Breast epithelium (tissue), 4 donors: ENCODE measurements at regions not wholly inside any gene's neighbourhood (a gene's known extent, or its start where the extent isn't known, plus 50 kb on each side); places are given as distances from the start of the nearest gene placed in this dataset.

Source experiments
- DNase-seq, 2 donors: peaks; one replicate each; pipeline ENCODE4 v3.0.0-alpha.2; 2019; ENCODE audit warnings: low spot score in 2 of 2
- H3K27ac ChIP-seq, 2 donors: fragments of 200-600 bp; sonication (generic) in 1 of 2; one replicate each; pipeline ENCODE4 v1.5.1; 2016 to 2019; ENCODE audit warnings: mild to moderate bottlenecking in 1 of 2
- H3K27me3 ChIP-seq, 2 donors: fragments of 200-600 bp; sonication (generic) in 1 of 2; one replicate each; pipeline versions ENCODE4 v1.5.1 to v1.6.0; 2017 to 2019; ENCODE audit warnings: control low read depth in 1 of 2, mild to moderate bottlenecking in 1 of 2
- H3K36me3 ChIP-seq: fragments of 200-600 bp; one replicate; pipeline ENCODE4 v1.5.1; 2019
- H3K4me1 ChIP-seq, 2 donors: fragments of 200-600 bp; sonication (generic); one replicate each; pipeline ENCODE4 v1.5.1; 2016 to 2019; ENCODE audit warnings: control low read depth in 1 of 2
- H3K4me3 ChIP-seq, 3 donors: fragments of 200-600 bp; sonication (generic); 1 replicate in 2 of 3; 2 replicates in 1 of 3; pipeline ENCODE4 v1.5.1; 2016 to 2019; ENCODE audit warnings: mild to moderate bottlenecking in 3 of 3, moderate library complexity in 2 of 3
- H3K9me3 ChIP-seq, 2 donors: fragments of 200-600 bp; sonication (generic) in 1 of 2; one replicate each; pipeline ENCODE4 v1.5.1; 2016 to 2019; ENCODE audit warnings: control low read depth in 1 of 2
- CTCF ChIP-seq, 3 donors: fragments of 450-650 bp; IDR thresholded peaks; one replicate each; pipeline ENCODE4 v1.5.1; 2016 to 2017; ENCODE audit warnings: antibody characterized with exemption in 3 of 3, mild to moderate bottlenecking in 3 of 3, moderate library complexity in 3 of 3
- POLR2A ChIP-seq: fragments of 450-650 bp; IDR thresholded peaks from one replicate; pipeline ENCODE4 v1.6.1; 2016; ENCODE audit warnings: antibody characterized with exemption, mild to moderate bottlenecking, moderate library complexity
- POLR2AphosphoS5 ChIP-seq, 3 donors: sonication (generic); formaldehyde crosslinking; IDR thresholded peaks; one replicate each; pipeline ENCODE4 v1.6.1; 2017; ENCODE audit warnings: antibody characterized with exemption in 3 of 3
- intact Hi-C: fragments of 100-400 bp; cut with DNase I; formaldehyde crosslinking; loops from one replicate; pipeline ENCODE4 v1.15.1; 2023; ENCODE audit warnings: low total_unique reads

GRCh38 chr7:46747869-46748576 lies 827.0 kb upstream of the IGFBP3 start:
- no peaks in the 10 kb centered on the region for H3K27me3 ChIP-seq
- no peak for TF ChIP-seq CTCF (IDR thresholded peaks at IDR 0.05)
- no peak for TF ChIP-seq POLR2AphosphoS5 (IDR thresholded peaks at IDR 0.05)
- no peak for TF ChIP-seq POLR2A
- H3K27ac ChIP-seq: no peak overlapping the region
- intact Hi-C loops: no loop called here
- no peaks in the 10 kb centered on the region for H3K36me3 ChIP-seq
- no peak for DNase-seq
- H3K4me1 ChIP-seq: no peaks in the 10 kb centered on the region
- no peaks in the 10 kb centered on the region for H3K9me3 ChIP-seq
- H3K4me3 ChIP-seq: no peak overlapping the region

GRCh38 chr7:46746695-46747687 lies 825.9 kb upstream of the IGFBP3 start:
- no peaks in the 10 kb centered on the region for H3K36me3 ChIP-seq
- no peaks in the 10 kb centered on the region for H3K9me3 ChIP-seq

GRCh38 chr7:46745707-46746090 lies 824.6 kb upstream of the IGFBP3 start:
- intact Hi-C loops: no loop called here
- no peak overlapping the region for H3K27ac ChIP-seq
- no peaks in the 10 kb centered on the region for H3K27me3 ChIP-seq
- no peak for DNase-seq
- no peaks in the 10 kb centered on the region for H3K4me1 ChIP-seq
- no peak overlapping the region for H3K4me3 ChIP-seq
- H3K9me3 ChIP-seq: no peaks in the 10 kb centered on the region
- H3K36me3 ChIP-seq: no peaks in the 10 kb centered on the region
- TF ChIP-seq CTCF (IDR thresholded peaks at IDR 0.05): no peak
- TF ChIP-seq POLR2A: no peak
- TF ChIP-seq POLR2AphosphoS5 (IDR thresholded peaks at IDR 0.05): no peak

More at GRCh38 chr7:46746695-46747687, 825.9 kb upstream of the IGFBP3 start:
- TF ChIP-seq POLR2A (no peak), POLR2AphosphoS5 (IDR thresholded peaks at IDR 0.05) (no peak), CTCF (IDR thresholded peaks at IDR 0.05) (no peak)
- Histone ChIP-seq H3K27ac (no peak overlapping the region), H3K27me3 (no peaks in the 10 kb centered on the region), H3K4me3 (no peak overlapping the region), H3K4me1 (no peaks in the 10 kb centered on the region)
- no peak for DNase-seq
- intact Hi-C loops: no loop called here

GRCh38 chr7:46744957-46745706 lies 824.1 kb upstream of the IGFBP3 start:
- Histone ChIP-seq H3K36me3 (no peaks in the 10 kb centered on the region), H3K9me3 (no peaks in the 10 kb centered on the region), H3K27me3 (no peaks in the 10 kb centered on the region), H3K4me1 (no peaks in the 10 kb centered on the region), H3K27ac (no peak overlapping the region), H3K4me3 (no peak overlapping the region)
- intact Hi-C loops: no loop called here
- TF ChIP-seq CTCF (IDR thresholded peaks at IDR 0.05): no peak
- TF ChIP-seq POLR2A: no peak
- no peak for TF ChIP-seq POLR2AphosphoS5 (IDR thresholded peaks at IDR 0.05)
- no peak for DNase-seq
